RWPE2 (cell line): ENCODE measurements at regions not wholly inside any gene's neighbourhood (a gene's known extent, or its start where the extent isn't known, plus 50 kb on each side); places are given as distances from the start of the nearest gene placed in this dataset.

Experiments
- ATAC-seq: fragments of 200-7000 bp; cut with Tn5 transposase; 3 replicates; pipeline ENCODE4 v1.9.1; 2021; ENCODE audit warnings: low read depth
- DNase-seq: peaks from one replicate; pipeline ENCODE4 v3.0.0-alpha.2; 2020; ENCODE audit warnings: low spot score
- H3K27ac ChIP-seq: fragments of 450-650 bp; 2 replicates; pipeline ENCODE4 v1.5.1; 2017; ENCODE audit warnings: mild to moderate bottlenecking; ENCODE audit not compliant: poor library complexity, severe bottlenecking
- H3K27me3 ChIP-seq: fragments of 250-450 bp; sonication (Bioruptor Pico); 2 replicates; pipeline ENCODE4 v1.5.1; 2021; ENCODE audit warnings: mild to moderate bottlenecking, moderate library complexity; ENCODE audit not compliant: insufficient read depth, poor library complexity, severe bottlenecking
- H3K36me3 ChIP-seq: fragments of 250-450 bp; sonication (Bioruptor Pico); 2 replicates; pipeline ENCODE4 v1.5.1; 2020; ENCODE audit warnings: low read depth, mild to moderate bottlenecking, moderate library complexity
- H3K4me1 ChIP-seq: fragments of 250-450 bp; sonication (Bioruptor Pico); 2 replicates; pipeline ENCODE4 v1.5.1; 2021; ENCODE audit warnings: mild to moderate bottlenecking, moderate library complexity; ENCODE audit not compliant: insufficient read depth, poor library complexity, severe bottlenecking
- H3K4me3 ChIP-seq: fragments of 250-450 bp; sonication (Bioruptor Pico); 2 replicates; pipeline ENCODE4 v1.5.1; 2021; ENCODE audit warnings: mild to moderate bottlenecking, moderate library complexity; ENCODE audit not compliant: severe bottlenecking
- H3K9me3 ChIP-seq: fragments of 250-450 bp; sonication (Bioruptor Pico); 2 replicates; pipeline ENCODE4 v1.5.1; 2021; ENCODE audit warnings: mild to moderate bottlenecking, moderate library complexity; ENCODE audit not compliant: severe bottlenecking
- TF ChIP-seq, protein P1 (sequence below): fragments of 450-650 bp; IDR thresholded peaks from one replicate; pipeline ENCODE4 v1.5.1; 2017; ENCODE audit warnings: mild to moderate bottlenecking, moderate library complexity; ENCODE audit not compliant: poor library complexity, severe bottlenecking

DNA sequence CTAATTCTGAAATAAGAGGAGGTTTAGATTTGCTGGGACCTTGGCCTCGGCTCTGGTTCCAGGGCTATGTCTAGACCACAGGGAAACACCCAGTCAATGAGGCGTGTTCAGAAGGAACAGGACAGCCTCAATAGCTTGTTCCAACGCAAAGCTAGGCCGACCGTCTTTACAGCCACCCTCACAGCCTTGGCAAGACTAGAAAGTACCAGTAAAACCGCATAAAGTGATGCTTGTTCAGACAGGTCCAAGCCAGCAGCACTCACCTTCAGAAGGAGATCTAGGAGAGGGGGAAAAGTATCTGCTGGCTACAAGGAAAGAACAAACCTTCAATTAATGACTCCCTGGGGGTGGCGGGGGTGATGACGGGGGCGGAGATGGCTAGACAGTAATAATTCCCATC lies 50.1 kb upstream of the LMTK2 start:
- TF ChIP-seq, protein P1, sequence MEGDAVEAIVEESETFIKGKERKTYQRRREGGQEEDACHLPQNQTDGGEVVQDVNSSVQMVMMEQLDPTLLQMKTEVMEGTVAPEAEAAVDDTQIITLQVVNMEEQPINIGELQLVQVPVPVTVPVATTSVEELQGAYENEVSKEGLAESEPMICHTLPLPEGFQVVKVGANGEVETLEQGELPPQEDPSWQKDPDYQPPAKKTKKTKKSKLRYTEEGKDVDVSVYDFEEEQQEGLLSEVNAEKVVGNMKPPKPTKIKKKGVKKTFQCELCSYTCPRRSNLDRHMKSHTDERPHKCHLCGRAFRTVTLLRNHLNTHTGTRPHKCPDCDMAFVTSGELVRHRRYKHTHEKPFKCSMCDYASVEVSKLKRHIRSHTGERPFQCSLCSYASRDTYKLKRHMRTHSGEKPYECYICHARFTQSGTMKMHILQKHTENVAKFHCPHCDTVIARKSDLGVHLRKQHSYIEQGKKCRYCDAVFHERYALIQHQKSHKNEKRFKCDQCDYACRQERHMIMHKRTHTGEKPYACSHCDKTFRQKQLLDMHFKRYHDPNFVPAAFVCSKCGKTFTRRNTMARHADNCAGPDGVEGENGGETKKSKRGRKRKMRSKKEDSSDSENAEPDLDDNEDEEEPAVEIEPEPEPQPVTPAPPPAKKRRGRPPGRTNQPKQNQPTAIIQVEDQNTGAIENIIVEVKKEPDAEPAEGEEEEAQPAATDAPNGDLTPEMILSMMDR = no peak
- Histone ChIP-seq H3K9me3 (no peaks in the 10 kb centered on the region), H3K36me3 (no peaks in the 10 kb centered on the region), H3K27me3 (no peaks in the 10 kb centered on the region), H3K4me3 (no peak overlapping the region), H3K4me1 (peaks cover 20% of the 10 kb centered on the region), H3K27ac (peak overlapping the region; percentile 39)
- DNase-seq (peak; percentile 75), ATAC-seq (peak; percentile 97)
